Left ventricle myocardium inferior (tissue), 1 donor: ENCODE measurements at regions not wholly inside any gene's neighbourhood (a gene's known extent, or its start where the extent isn't known, plus 50 kb on each side); places are given as distances from the start of the nearest gene placed in this dataset.

ENCODE experiments used
- DNase-seq: peaks from one replicate; pipeline ENCODE4 v3.0.0-alpha.2; 2020
- H3K27ac ChIP-seq: fragments of 200-600 bp; replicated peaks from 2 replicates; pipeline ENCODE4 v1.8.0; 2021
- H3K27me3 ChIP-seq: fragments of 200-600 bp; 2 replicates; pipeline ENCODE4 v1.8.0; 2021; ENCODE audit warnings: low read depth
- H3K36me3 ChIP-seq: fragments of 200-600 bp; 2 replicates; pipeline ENCODE4 v1.8.0; 2021
- H3K4me1 ChIP-seq: fragments of 200-600 bp; 2 replicates; pipeline ENCODE4 v1.8.0; 2021
- H3K4me3 ChIP-seq: fragments of 200-600 bp; 2 replicates; pipeline ENCODE4 v1.8.0; 2021; ENCODE audit warnings: mild to moderate bottlenecking, moderate library complexity
- H3K9me3 ChIP-seq: fragments of 200-600 bp; replicated peaks from 2 replicates; pipeline ENCODE4 v1.8.0; 2021
- intact Hi-C: fragments of 100-400 bp; cut with micrococcal nuclease; formaldehyde crosslinking; loops from one replicate; pipeline ENCODE4 v1.11.0; 2022
- TF ChIP-seq, protein P1 (sequence below): fragments of 200-600 bp; IDR thresholded peaks from 2 replicates; pipeline ENCODE4 v1.8.0; 2021; ENCODE audit warnings: antibody characterized with exemption, mild to moderate bottlenecking, borderline replicate concordance
- donor health status: DM: no; HTN: yes; CAD: no; lungs with severe emphysema.

DNA sequence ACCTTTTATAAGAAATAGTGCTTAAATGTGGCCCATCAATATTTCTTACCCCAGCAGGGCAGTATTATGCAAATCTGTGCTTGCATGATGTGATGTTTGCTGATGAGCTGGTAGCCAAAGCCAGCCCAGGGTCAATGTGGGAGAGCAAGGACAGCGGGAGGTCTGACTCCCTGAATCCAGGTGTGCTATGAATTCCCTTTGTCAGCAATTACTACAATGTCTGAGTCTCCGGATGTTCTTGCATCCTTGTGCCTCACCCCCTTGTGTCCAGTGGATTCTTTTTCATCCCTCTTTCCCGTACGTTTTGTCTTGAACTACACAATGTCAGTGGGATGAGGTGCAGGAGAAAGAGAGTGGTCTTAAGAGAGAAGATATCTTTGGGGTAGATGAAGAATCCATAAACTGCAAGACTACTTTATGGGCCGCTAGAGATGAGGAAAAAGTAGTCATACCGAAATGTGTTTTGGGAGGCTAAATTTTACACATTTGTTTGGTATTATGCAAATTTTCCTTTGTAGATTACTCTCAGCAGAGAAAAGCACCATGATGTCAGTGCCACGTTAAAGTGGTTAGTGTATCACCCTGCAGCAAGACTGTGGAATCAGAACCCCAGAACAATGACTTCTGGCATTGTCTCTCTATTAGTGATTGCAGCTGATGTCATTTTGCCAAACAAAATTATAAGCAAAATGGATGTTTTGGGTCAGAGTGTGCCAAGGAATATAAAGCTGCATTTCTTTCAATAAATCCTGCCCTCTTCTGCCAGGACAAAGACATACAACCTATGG lies 53.5 kb upstream of the TSHZ3 start:
- Histone ChIP-seq H3K4me3 (no peak overlapping the region), H3K27me3 (peaks cover 80% of the 10 kb centered on the region), H3K9me3 (no peaks in the 10 kb centered on the region), H3K27ac (no peak overlapping the region), H3K36me3 (no peaks in the 10 kb centered on the region), H3K4me1 (no peaks in the 10 kb centered on the region)
- intact Hi-C loops: no loop called here
- DNase-seq: no peak
- TF ChIP-seq, protein P1, sequence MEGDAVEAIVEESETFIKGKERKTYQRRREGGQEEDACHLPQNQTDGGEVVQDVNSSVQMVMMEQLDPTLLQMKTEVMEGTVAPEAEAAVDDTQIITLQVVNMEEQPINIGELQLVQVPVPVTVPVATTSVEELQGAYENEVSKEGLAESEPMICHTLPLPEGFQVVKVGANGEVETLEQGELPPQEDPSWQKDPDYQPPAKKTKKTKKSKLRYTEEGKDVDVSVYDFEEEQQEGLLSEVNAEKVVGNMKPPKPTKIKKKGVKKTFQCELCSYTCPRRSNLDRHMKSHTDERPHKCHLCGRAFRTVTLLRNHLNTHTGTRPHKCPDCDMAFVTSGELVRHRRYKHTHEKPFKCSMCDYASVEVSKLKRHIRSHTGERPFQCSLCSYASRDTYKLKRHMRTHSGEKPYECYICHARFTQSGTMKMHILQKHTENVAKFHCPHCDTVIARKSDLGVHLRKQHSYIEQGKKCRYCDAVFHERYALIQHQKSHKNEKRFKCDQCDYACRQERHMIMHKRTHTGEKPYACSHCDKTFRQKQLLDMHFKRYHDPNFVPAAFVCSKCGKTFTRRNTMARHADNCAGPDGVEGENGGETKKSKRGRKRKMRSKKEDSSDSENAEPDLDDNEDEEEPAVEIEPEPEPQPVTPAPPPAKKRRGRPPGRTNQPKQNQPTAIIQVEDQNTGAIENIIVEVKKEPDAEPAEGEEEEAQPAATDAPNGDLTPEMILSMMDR: no peak

DNA sequence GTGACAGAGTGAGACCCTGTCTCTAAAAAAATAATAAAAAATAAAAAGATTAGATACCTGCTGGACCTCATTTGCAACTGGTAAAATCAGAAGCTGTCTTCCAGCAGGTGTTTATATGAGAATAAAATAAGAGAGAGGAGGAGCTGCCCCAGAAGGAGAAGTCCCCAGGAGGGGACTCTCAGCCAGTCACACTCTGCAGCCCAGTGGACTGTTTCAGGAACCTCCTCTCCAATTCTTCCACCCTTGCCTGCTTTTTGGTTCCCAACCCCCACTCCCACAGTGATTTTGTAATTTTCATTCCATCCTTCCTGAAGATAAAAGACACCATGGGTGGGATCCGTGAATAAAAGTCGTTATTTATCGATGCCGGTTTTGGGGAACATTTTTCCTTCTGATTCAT lies 56.9 kb upstream of the TSHZ3 start:
- no peaks in the 10 kb centered on the region for H3K36me3 ChIP-seq
- H3K4me1 ChIP-seq: no peaks in the 10 kb centered on the region
- H3K4me3 ChIP-seq: no peak overlapping the region
- TF ChIP-seq, protein P1: no peak
- H3K27ac ChIP-seq: no peak overlapping the region
- intact Hi-C loops: no loop called here
- peaks cover 70% of the 10 kb centered on the region for H3K27me3 ChIP-seq
- DNase-seq: no peak
- H3K9me3 ChIP-seq: no peaks in the 10 kb centered on the region

DNA sequence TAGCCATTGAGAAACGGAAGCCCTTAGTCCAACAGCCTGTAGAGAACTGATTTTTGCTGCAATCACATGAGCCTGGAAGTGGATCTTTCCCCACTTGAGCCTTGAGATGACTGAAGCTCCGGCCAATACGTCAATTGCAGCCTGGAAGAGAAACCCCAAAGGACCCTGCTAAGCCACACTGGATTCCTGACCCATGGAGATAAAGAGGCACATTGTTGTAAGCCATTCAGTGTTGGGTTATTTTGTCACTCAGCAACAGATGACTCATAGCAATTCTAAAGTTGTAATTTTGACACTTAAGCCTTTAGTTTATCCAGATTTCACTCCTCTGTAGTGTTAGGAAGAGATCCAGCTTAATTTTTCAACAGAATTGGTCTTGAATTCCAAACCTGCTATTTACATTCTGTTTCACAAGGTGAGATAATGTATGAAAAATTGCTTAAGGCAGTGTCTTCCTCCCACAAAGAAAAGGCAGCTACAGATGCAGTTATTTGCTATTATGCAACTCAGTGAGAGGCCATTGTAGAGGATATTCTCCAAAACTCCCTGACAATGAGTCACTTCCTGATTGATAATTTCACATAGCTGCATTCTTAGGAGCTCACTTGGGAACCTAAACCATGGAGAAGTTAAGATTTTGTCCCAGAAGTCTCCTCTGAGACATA lies 59.4 kb upstream of the TSHZ3 start:
- H3K4me3 ChIP-seq: no peak overlapping the region
- intact Hi-C loops: no loop called here
- H3K36me3 ChIP-seq: no peaks in the 10 kb centered on the region
- no peaks in the 10 kb centered on the region for H3K9me3 ChIP-seq
- H3K27ac ChIP-seq: peak overlapping the region; percentile 68
- no peak for DNase-seq
- H3K27me3 ChIP-seq: peaks cover 61% of the 10 kb centered on the region
- no peaks in the 10 kb centered on the region for H3K4me1 ChIP-seq
- TF ChIP-seq, protein P1: no peak

DNA sequence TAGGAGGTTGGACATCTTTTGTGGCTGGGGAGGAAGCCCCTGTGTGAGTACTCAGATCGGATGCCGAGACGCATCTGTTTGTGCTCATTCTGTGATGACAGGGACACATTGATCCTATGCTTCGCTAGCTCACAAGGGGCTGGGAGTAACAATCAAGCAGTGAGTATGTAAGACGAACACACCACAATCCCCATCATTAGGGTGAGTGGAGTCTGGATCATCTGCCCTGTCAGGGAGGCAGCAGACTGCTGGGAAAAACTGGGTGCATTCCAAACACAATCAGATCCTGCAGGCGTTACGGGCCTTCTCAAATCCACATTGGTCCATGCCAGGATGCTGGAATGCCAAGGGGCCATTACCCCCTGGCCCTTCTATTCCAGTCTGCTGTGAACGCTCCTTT lies 64.1 kb upstream of the TSHZ3 start:
- Histone ChIP-seq H3K27me3 (peaks cover 66% of the 10 kb centered on the region), H3K36me3 (no peaks in the 10 kb centered on the region), H3K4me1 (no peaks in the 10 kb centered on the region), H3K9me3 (no peaks in the 10 kb centered on the region), H3K4me3 (no peak overlapping the region), H3K27ac (no peak overlapping the region)
- TF ChIP-seq, protein P1: no peak
- intact Hi-C loops: no loop called here
- no peak for DNase-seq

DNA sequence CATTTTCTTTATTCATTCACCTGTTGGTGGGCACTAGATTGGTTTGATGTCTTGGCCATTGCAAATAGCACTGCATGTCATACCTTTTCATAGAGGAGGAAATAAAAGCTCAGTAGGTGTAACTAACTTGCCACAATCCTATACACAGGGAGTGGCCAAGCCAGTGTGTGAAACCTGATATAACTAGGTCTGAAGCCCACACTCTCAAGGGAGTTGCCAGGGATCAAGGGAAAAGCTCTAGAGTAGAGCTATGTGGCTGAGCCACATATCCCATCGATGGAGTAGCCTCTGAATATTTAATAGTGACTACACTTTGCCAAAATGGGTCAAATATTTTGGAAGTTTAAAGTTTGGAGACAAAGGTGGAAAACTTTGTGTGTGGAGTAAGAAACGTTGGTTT lies 66.1 kb upstream of the TSHZ3 start:
- no peaks in the 10 kb centered on the region for H3K9me3 ChIP-seq
- no peaks in the 10 kb centered on the region for H3K4me1 ChIP-seq
- TF ChIP-seq, protein P1: no peak
- no peak overlapping the region for H3K27ac ChIP-seq
- intact Hi-C loops: no loop called here
- peaks cover 68% of the 10 kb centered on the region for H3K27me3 ChIP-seq
- H3K4me3 ChIP-seq: no peak overlapping the region
- DNase-seq: no peak
- no peaks in the 10 kb centered on the region for H3K36me3 ChIP-seq
